Endothelial cell (in vitro differentiated cells): ENCODE measurements at regions not wholly inside any gene's neighbourhood (a gene's known extent, or its start where the extent isn't known, plus 50 kb on each side); places are given as distances from the start of the nearest gene placed in this dataset.
"Not testable (repeated sequence)": the region's sequence is repeated elsewhere in the genome, so short reads cannot be mapped to it uniquely, and the experiment has no call there.

Experiments used
- DNase-seq: peaks from one replicate; pipeline ENCODE4 v3.0.0; 2021; ENCODE audit warnings: low spot score
- H3K27ac Mint-ChIP-seq: one replicate; pipeline ENCODE4 v1.8.0; 2021; ENCODE audit warnings: mixed read lengths, inconsistent platforms; ENCODE audit not compliant: unreplicated experiment
- H3K27me3 Mint-ChIP-seq: one replicate; pipeline ENCODE4 v1.8.0; 2021; ENCODE audit warnings: mild to moderate bottlenecking, moderate library complexity, mixed read lengths, inconsistent platforms; ENCODE audit not compliant: unreplicated experiment
- H3K36me3 Mint-ChIP-seq: one replicate; pipeline ENCODE4 v1.8.0; 2021; ENCODE audit warnings: mild to moderate bottlenecking, low read depth, mixed read lengths, inconsistent platforms; ENCODE audit not compliant: unreplicated experiment
- H3K4me1 Mint-ChIP-seq: one replicate; pipeline ENCODE4 v1.8.0; 2021; ENCODE audit warnings: mild to moderate bottlenecking, mixed read lengths, inconsistent platforms; ENCODE audit not compliant: unreplicated experiment
- H3K4me3 Mint-ChIP-seq: one replicate; pipeline ENCODE4 v1.8.0; 2021; ENCODE audit warnings: mild to moderate bottlenecking, mixed read lengths, inconsistent platforms; ENCODE audit not compliant: unreplicated experiment
- H3K9me3 Mint-ChIP-seq: one replicate; pipeline ENCODE4 v1.8.0; 2021; ENCODE audit warnings: mixed read lengths, inconsistent platforms; ENCODE audit not compliant: unreplicated experiment
- CTCF ChIP-seq: fragments of 200-600 bp; sonication (generic); IDR thresholded peaks from one replicate; pipeline ENCODE4 v1.5.0; 2021; ENCODE audit warnings: antibody characterized with exemption; ENCODE audit not compliant: unreplicated experiment

GRCh38 chr10:131839880-131840787, 60.7 kb upstream of the PPP2R2D start:
- DNase-seq, H3K27ac Mint-ChIP-seq, H3K36me3 Mint-ChIP-seq, H3K9me3 Mint-ChIP-seq, H3K4me1 Mint-ChIP-seq, H3K27me3 Mint-ChIP-seq, H3K4me3 Mint-ChIP-seq: not testable (repeated sequence)
- TF ChIP-seq CTCF = peak; percentile 22

GRCh38 chr10:131840788-131841118, 60.1 kb upstream of the PPP2R2D start:
- Mint-ChIP-seq H3K9me3 (no peaks in the 10 kb centered on the region), H3K36me3 (no peaks in the 10 kb centered on the region), H3K4me1 (no peaks in the 10 kb centered on the region), H3K4me3 (no peak overlapping the region), H3K27me3 (peaks cover 3% of the 10 kb centered on the region), H3K27ac (no peak overlapping the region)
- no peak for TF ChIP-seq CTCF
- DNase-seq = no peak

- no peak for TF ChIP-seq CTCF
- no peak overlapping the region for H3K27ac Mint-ChIP-seq
- H3K36me3 Mint-ChIP-seq = no peaks in the 10 kb centered on the region
- H3K4me3 Mint-ChIP-seq = no peak overlapping the region
- DNase-seq = no peak
- peaks cover 3% of the 10 kb centered on the region for H3K27me3 Mint-ChIP-seq
- no peaks in the 10 kb centered on the region for H3K9me3 Mint-ChIP-seq
- no peaks in the 10 kb centered on the region for H3K4me1 Mint-ChIP-seq
Measured at GRCh38 chr10:131841131-131841660, 59.6 kb upstream of the PPP2R2D start.

DNA sequence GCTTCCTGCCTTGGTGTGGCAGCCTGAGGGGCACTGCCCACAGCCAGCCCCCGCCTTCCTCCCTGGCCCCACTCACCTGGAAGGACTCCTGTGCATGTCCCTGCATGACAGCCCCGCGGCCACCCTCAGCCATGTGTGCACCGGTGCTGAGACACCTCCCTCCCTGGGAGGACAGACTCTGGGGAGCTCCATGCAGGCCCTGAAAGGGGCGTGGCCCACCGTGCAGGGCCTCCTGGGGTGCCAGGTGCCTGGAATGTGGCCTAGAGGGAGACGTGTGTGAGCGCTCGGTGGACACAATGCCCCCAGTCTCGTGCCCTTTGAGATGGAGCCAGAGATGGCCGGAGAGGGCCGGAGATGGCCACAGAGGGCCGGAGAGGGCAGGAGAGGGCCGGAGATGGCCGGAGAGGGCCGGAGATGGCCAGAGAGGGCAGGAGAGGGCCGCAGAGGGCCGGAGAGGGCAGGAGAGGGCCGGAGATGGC, 59.1 kb upstream of the PPP2R2D start:
- Mint-ChIP-seq H3K4me1 (no peaks in the 10 kb centered on the region), H3K27me3 (peaks cover 3% of the 10 kb centered on the region), H3K27ac (no peak overlapping the region), H3K4me3 (no peak overlapping the region), H3K9me3 (no peaks in the 10 kb centered on the region), H3K36me3 (no peaks in the 10 kb centered on the region)
- no peak for TF ChIP-seq CTCF
- no peak for DNase-seq
